Esophagus muscularis mucosa (tissue), 3 donors: ENCODE measurements at regions not wholly inside any gene's neighbourhood (a gene's known extent, or its start where the extent isn't known, plus 50 kb on each side); places are given as distances from the start of the nearest gene placed in this dataset.

Source experiments
- CTCF ChIP-seq, 3 experiments: fragments of 200-600 bp in 2 of 3; fragments of 450-650 bp in 1 of 3; sonication (generic) in 2 of 3; IDR thresholded peaks; one replicate each; pipeline ENCODE4 v1.5.1; 2017 to 2019; ENCODE audit warnings: antibody characterized with exemption in 3 of 3, mild to moderate bottlenecking in 2 of 3, moderate library complexity in 1 of 3
- POLR2A ChIP-seq: fragments of 450-650 bp; IDR thresholded peaks from one replicate; pipeline ENCODE4 v1.6.1; 2017; ENCODE audit warnings: antibody characterized with exemption, moderate library complexity, mild to moderate bottlenecking, low read depth
- POLR2AphosphoS5 ChIP-seq, 2 donors: sonication (generic); formaldehyde crosslinking; IDR thresholded peaks; one replicate each; pipeline ENCODE4 v1.6.1; 2017; ENCODE audit warnings: antibody characterized with exemption in 2 of 2

GRCh38 chr11:70865356-70865755, 387.0 kb downstream of the SHANK2 start:
- TF ChIP-seq POLR2A, result no peak
- TF ChIP-seq CTCF (IDR thresholded peaks at IDR 0.05), result no peak
- TF ChIP-seq POLR2AphosphoS5 (IDR thresholded peaks at IDR 0.05), result no peak
